Omental fat pad (tissue), 3 donors: ENCODE measurements at regions not wholly inside any gene's neighbourhood (a gene's known extent, or its start where the extent isn't known, plus 50 kb on each side); places are given as distances from the start of the nearest gene placed in this dataset.

Experiments used
- ATAC-seq: fragments of 150-250 bp; one replicate; pipeline ENCODE4 v1.9.1; 2016; ENCODE audit warnings: mild to moderate bottlenecking, moderate library complexity; ENCODE audit not compliant: low FRiP score
- DNase-seq: peaks from one replicate; pipeline ENCODE4 v3.0.0-alpha.2; 2019; ENCODE audit warnings: low spot score
- CTCF ChIP-seq, 3 donors: fragments of 450-650 bp; IDR thresholded peaks; one replicate each; pipeline ENCODE4 v1.5.1; 2016 to 2017; ENCODE audit warnings: antibody characterized with exemption in 3 of 3, mild to moderate bottlenecking in 3 of 3, moderate library complexity in 2 of 3

- no peak for TF ChIP-seq CTCF (IDR thresholded peaks at IDR 0.05)
- ATAC-seq: no peak
Observed at GRCh38 chr9:73537561-73537960, 385.9 kb downstream of the ANXA1 start.

GRCh38 chr9:73539881-73540390, 388.3 kb downstream of the ANXA1 start:
- DNase-seq: no peak
- no peak for TF ChIP-seq CTCF (IDR thresholded peaks at IDR 0.05)
- ATAC-seq: no peak

More at GRCh38 chr9:73537561-73537960, 385.9 kb downstream of the ANXA1 start:
- no peak for DNase-seq

GRCh38 chr9:73541923-73542322, 390.3 kb downstream of the ANXA1 start:
- ATAC-seq (no peak), DNase-seq (no peak)
- TF ChIP-seq CTCF (IDR thresholded peaks at IDR 0.05): no peak

GRCh38 chr9:73543727-73544126, 392.1 kb downstream of the ANXA1 start:
- ATAC-seq (no peak), DNase-seq (no peak)
- TF ChIP-seq CTCF (IDR thresholded peaks at IDR 0.05): no peak

- no peak for TF ChIP-seq CTCF (IDR thresholded peaks at IDR 0.05)
- no peak for ATAC-seq
Observed at GRCh38 chr9:73548201-73548600, 396.5 kb downstream of the ANXA1 start.

GRCh38 chr9:73549991-73550390, 398.3 kb downstream of the ANXA1 start:
- no peak for ATAC-seq
- DNase-seq: no peak
- no peak for TF ChIP-seq CTCF (IDR thresholded peaks at IDR 0.05)

More at GRCh38 chr9:73548201-73548600, 396.5 kb downstream of the ANXA1 start:
- DNase-seq: no peak

- ATAC-seq: no peak
- no peak for DNase-seq
Observed at GRCh38 chr9:73553295-73553694, 401.6 kb downstream of the ANXA1 start.

More at GRCh38 chr9:73553295-73553694, 401.6 kb downstream of the ANXA1 start:
- TF ChIP-seq CTCF (IDR thresholded peaks at IDR 0.05): no peak
